Stimulated activated CD4-positive, alpha-beta T cell treated with anti-CD3 and anti-CD28 coated beads, Interleukin-4, amount 100 ng/mL, for 24 hours (primary cell): ENCODE measurements at regions not wholly inside any gene's neighbourhood (a gene's known extent, or its start where the extent isn't known, plus 50 kb on each side); places are given as distances from the start of the nearest gene placed in this dataset.

Experiments
- DNase-seq: peaks from one replicate; pipeline ENCODE4 v3.0.0-alpha.2; 2020

DNA sequence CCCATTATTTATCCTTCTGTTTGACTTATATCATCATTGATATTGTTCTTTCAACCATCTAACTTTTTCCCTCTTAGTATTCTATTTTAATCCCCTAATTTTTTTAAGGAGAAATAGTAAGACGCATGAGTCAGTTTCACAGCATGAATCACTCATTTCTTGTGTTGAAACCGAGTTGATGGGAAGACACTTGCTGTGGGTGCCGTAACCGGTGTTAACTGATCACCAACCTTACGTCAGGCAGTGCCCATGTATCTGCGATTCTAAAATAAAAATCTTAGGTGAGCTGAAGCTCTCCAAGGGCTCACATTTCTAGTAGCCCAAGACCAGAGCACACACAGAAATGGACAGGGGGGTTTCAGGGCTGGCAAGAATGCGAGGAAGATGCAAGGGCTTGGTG, 348.1 kb downstream of the GALR1 start:
- DNase-seq, result no peak

DNA sequence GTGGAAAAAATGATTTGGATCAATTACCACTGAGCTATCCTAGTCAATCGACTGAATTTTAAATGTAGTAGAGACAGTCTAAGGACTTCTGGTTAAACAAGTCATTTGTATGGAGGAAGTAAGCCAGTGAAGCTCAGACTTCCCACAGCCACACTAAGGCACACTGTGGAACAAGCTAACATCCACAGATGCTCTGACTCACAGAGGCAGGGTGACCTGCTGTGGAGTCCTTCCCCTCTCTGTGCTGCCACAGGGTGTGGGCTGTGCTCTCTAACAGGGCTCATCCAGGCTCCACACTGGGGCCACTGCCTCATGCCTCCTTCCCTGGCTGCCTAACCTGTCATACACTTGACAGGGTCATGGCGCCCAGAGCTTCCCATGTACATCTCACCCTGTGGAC, 351.0 kb downstream of the GALR1 start:
- DNase-seq, result no peak

DNA sequence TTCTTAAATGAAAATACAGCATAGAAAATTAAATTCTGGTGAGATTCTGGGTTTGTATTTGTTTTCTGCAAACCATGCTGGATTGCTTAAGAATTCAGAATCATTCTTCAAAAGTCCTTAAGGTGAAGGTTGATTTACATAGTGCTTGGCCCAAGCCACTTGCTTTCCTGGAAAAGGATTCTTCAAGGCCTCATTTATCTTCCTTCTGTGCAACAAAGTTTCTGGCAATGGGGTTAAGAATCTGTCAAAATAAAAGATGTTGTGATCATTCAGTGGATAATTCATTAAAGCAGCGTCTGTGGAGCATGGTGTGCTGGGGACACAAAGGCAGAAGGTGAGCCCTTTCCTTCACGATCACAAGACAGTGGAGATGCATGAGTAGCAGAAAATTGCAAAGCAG, 351.9 kb downstream of the GALR1 start:
- DNase-seq, result no peak

DNA sequence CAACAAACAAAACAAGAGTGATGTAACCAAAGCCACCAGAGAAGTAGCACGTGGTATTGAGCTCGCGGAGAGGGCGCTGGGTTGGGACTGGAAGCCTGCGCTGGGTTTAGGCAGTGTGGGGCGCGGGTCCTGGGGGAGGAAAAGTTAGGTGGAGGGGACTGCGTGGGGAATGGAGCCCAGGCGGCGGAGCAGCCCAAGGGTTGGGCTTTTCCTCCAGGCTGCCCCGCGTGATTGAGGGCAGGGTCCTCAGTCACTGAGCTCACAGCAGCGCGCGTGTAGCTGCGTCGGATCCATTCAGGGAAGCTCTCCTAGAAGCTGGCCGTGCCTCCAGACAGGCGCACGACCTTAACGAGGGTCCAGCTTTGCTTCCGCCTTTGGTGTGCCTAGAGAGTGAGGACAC, 357.4 kb downstream of the GALR1 start:
- DNase-seq, result no peak

DNA sequence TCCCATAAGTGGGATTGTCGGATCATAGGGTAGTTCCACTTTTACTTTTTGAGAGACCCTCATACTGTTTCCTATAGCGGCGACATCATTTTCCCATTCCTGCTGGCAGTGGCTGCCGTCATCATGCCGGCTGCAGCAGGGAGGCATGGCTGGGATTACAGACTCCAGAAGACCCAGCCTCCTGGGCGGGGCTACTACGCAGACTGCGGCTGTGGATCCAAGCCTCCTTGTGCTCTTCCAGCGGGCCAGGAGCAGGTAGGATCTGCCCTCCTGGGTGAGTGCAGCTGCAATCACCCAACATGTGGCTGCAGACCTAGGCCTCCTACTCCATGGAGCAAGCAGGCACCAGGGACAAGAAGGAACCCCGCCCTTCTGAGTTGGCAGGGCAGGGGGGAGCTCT, 359.2 kb downstream of the GALR1 start:
- DNase-seq, result no peak

DNA sequence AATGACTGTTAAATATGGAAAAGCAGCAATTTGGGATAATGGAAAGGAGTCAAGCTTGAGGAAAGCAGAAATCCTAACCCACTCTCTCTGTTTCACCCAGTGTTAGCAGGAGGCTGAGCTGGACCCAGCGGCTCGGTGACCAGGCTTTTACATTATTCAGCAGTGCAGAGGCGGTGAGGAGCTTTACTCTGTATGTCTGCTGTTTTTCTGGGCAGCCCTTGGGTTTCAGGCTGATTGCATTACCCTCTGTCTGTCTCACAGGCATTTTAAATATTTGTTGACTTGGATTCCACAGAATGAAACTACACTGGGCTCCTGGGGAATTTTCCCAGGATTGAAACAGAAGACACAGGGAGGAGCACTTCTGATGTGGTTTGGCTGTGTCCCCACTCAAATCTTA, 368.0 kb downstream of the GALR1 start:
- DNase-seq, result no peak

DNA sequence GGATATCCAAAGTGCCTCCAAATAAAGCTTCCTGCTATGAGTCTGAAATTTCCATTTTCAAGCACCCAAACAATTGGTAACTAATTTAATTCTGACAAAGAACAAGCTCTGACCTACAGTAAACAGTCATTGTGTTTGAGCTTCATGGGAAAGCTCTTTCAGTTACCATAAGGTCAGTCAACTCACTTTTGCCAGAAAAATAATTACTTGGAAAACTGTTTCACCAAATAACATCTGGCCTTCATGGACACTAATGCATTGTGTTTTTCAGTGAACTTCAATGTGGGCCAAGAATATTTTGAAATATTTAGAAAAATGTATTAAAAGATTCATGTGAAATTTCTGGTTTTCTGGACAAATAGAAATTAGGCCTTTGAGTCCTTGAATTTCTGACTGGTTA, 369.9 kb downstream of the GALR1 start:
- no peak for DNase-seq

DNA sequence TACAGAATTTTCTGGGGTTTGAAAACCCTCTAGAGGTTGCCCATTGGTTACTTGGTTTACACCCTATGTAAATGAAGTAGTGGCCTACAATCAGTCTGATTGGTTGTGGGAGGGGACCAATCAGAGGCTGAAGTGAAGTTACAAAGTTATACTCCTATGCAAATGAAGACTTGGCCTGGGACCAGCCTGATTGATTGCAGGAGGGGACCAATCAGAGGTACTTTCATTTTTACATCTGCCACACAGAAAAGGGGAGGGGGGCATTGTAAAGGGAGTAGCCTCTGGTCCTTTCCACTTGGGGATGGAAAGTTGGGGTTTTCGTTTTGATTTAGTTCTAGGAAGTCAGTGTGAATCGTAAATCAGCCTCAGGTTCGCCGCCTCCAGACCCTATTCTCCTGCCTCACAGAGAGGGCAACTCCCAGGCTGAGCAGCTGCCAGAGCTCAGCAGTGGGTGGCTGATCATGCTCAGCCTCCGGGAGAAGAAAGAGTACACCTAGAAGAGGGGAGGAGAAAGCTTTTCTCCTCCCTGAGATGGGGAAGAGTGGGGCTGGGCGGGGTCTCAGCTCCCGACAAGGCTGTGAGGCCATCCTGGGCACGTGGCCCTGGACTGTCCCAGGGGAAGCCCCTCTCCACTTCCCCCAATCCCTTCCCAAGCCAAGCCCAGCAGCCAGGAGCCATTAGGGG, 372.5 kb downstream of the GALR1 start:
- DNase-seq, result peak; percentile 11

DNA sequence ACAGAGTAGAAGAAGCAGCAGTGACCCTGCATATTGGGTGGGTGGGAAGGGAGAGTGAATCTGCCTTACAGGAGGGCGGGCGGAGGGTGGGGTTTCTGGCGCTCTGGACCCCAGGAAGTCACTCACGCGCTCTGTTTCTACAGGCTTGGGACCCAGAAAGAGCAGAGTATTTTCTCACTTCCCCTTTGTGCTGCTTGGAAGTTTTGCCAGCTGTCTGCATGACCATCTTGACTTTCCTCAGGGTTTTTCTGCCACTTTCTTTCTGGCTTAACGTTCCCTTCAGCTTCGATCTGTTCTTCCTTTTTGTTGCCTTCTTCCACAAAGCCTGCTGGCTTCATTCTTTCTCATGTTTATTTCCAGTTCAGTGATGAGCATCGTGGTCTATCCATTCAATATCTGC, 383.1 kb downstream of the GALR1 start:
- no peak for DNase-seq

DNA sequence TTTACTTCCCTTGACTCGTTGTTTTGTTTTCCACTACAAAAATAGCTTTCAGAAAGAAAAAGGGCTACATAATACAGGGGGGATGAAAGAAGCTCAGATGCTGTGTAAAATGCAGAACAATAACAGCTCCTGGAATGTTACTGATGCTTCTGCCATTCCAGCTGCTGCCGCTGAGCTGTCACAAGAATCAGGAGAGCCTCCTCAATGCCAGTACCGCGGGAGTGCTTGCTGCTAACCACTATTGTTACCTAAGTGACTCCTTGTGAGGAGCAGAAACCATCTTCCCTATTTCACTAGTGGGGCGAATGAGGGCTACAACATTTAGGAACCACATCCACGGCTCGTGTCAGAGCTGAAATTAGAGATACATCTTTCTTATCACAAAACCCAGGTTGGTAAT, 384.8 kb downstream of the GALR1 start:
- DNase-seq, result no peak

DNA sequence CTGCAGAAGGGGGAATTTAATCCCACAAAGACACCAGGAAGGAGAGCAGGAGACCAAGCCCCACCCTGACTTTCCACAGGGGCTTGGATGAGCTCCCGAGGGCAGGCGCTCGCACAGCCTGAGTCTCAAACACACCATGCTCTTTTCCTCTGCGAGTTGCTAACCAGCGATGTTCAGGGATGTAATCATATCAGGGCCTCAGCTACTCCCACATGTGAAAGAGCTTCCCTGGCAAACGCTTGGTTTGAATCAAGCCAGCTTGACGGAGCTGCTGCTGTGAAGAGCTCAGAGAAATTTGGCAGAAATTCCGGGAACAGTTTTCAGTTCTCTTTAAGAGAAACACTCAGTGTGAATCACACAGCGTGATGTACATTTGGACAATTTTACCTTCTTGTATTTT, 385.8 kb downstream of the GALR1 start:
- no peak for DNase-seq

DNA sequence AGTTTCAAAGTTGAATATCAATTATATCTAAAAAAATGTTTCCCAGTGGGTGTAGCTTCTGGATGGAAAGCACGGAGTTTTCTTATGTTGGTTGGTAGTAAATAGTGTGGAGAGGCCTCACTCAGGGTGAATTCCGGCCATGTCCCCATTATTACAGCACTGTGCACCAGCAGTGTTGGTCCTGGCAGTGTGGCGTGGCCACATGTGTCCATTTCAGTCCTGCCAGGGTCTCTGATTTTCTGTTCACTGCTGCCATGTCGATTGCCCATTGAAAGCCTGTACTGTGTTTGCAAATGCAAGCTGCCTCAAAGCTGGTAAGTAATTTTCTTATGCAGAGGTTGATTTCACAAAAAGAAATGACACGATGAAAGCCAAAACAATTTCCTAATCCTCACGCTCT, 386.2 kb downstream of the GALR1 start:
- no peak for DNase-seq

DNA sequence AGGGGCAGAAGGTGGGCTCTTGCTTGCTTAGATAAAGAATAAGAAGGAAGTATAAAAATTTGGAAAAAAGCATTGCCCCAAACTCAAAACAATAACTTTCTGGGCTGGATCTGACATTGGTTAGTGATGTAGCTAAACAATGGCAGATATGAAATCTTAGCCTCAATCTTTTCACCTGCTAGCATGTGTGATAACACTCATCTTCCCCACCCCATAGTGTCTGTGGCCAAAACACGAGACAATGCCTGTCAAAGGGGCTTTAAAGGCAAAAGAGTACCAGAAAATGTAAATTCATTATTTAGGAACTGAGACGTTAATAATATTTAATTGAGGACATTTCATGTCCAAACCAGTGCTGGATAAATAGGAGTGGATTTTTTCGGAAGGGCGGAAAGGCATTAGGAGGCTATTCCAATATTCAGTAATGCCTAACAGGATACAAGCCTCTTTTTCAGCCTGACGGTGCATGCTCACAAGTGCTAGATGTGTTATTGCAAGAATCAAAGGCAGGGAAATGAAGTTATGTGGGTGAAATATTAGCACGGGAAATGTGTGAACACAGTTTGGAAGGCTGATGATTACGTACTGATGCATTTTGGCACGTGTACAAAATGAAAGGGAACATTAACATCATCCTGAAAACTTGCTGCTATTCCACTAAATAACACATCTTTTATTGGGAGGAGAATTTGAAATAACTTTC, 395.7 kb downstream of the GALR1 start:
- DNase-seq, result no peak

DNA sequence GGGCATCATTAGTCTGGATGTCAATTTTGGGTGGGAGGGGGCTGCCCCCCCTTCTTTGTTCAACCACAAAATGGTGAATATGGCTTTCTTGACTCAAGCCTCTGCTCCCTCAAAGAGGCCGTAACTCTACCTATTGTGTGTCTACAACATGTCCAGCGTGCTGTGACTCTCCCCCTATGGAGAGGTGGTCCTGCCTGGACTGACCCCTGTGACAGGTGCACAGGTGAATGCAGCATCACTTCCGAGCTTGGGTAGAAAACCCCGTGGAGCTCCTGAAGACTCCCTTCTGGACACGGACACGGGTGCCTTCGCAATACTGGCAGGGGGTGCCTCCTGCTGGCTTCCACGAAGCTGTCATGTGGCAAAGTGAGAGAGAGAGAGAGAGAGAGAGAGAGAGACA, 397.8 kb downstream of the GALR1 start:
- no peak for DNase-seq

DNA sequence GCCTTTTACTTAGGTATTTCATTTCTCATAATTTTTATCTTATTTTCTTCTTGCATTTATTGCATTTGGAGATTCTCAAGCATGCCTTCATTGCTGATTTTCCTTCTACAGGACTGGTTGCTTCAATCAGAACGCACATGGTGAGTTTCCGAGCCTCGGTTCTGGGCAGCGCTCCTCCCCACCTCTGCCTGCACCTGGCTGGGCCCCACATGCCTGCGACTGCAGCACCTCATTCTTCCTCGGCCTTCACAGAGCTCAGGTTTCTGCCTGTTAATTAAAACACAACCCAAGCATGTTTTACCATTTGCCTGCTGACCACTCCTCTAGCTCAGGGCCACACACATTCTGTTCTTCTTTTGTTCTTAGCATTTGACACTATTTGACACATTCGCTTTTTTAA, 398.8 kb downstream of the GALR1 start:
- DNase-seq, result no peak

DNA sequence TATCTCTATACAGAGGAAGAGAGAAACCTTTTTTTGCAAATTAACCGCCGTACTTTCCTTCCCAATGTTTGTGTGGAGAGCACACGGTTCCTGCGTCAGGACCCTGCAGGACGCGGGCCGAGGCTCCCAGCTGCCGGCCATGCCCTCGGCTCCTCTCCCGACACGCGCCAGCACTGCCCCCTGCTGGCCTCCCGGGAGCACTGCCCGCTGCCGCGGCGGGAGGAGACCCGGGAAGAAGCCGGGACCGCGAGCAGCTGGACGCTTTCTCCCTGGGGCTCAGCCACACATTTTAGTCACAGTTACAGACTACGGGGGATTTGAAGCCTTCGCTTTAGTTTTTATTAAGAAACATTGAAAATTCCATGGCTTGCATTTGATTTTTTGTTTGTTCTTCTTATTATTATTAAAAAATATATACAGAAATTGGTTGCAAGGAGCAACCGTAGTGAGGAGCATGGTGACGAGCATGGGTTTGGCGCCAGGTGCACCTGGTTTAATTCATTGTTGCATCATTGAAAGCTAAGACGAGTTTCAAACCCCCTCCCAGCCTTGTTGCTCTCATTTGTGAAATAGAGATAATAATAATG, 401.2 kb downstream of the GALR1 start:
- DNase-seq, result peak; percentile 56

DNA sequence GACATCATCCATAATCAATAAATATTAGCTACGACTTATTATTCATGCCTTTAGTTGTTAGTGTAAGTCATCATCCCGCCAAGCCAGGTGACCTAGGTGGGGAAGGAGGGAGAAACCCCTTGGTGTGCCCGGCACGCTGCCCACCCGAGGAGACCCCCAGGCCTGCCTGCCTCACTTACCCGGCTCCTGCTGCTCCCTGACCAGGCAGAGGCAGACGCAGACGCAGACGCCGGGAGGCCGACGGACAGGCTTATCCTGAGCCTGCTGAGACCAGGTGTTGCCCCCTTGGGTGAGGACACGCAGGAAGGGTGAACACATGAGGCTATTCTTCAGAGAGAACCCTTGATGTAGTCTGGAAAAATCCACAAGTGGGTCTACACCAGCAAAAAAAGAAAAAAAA, 401.8 kb downstream of the GALR1 start:
- DNase-seq, result no peak

DNA sequence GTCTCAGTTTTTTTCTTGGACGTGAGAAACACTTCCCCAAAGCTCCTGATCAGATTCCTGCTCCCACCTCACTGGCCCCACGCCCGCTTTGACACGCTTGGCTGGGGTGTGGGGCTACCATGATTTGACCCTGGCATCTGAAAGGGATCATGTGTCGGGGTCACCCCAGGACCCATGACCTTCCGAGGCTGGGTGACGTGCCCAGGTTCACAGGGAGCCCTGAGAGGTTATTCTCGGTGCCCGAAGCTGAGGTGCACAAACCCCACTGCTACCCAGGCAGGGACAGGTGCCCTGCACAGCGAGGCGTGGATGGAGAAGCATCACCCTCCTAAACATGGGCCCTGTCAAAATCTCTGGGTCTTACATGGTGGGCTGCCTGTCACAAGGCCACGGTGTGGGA, 404.1 kb downstream of the GALR1 start:
- DNase-seq, result no peak

DNA sequence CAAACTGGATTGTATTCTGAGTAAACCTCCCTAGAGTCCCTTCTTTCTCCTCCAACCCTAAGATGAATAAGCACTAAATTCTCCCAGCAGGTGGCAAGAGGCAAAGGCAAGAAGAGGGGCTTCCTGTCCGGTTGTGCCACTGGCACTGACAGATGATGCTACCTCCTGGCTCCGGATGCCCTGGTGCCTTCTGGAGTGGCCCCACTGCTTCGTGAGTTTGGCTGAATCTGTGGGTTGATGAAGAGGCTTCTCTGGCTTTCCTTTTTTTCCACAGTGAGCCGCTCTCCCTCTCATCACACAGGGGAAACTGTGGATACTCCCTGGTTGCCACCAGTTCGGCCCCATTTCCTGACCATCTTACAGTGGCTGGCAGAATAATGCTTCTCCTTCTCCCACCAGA, 404.7 kb downstream of the GALR1 start:
- DNase-seq, result no peak

DNA sequence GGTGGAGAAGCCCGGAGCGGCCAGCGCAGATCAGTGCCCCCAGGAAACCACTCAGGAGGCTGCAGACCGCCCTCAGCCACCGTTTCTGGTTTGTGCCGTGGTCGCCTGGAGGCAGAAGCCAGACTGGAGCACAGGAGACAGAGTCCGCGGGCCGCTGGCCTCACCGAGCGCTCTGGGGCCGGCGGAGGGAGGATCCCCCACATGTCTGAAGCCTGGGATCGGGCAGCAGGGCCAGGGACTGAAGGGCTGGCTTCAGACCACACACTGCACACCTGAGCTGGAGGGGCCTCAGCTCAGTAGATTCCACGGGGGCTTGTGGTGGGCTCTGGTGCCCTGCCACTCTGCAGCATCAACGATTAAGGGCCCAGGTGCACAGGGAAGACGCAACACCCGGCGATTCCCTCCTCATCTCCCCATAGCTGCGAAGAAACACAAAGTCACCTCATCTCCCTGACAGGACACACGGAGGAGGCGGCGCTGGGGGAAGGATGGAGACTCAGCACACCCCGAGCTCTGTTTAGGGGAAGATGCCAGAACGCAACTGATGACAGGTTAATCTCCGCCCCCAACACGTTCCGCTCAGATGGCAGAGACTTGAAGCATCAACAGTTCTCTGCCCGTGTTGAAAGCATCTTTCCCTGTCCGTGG, 408.1 kb downstream of the GALR1 start:
- no peak for DNase-seq

DNA sequence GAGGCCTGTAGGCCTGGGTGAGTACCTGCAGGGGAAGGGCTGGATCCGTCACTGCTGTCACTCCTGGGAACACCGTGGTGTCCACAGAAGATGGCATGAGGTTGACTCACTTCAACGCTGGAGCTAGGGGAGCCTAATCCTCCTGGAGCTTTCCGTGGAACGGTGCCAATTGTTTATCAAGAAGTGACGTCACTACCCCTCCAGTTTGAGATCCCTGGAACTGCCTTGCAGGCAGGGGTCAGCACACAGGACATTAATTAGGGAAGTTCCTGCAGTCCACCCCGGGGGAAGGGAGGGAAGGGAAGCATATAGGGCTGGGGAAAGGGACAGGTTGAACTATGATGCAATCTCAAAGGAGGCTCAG, 408.6 kb downstream of the GALR1 start:
- no peak for DNase-seq

DNA sequence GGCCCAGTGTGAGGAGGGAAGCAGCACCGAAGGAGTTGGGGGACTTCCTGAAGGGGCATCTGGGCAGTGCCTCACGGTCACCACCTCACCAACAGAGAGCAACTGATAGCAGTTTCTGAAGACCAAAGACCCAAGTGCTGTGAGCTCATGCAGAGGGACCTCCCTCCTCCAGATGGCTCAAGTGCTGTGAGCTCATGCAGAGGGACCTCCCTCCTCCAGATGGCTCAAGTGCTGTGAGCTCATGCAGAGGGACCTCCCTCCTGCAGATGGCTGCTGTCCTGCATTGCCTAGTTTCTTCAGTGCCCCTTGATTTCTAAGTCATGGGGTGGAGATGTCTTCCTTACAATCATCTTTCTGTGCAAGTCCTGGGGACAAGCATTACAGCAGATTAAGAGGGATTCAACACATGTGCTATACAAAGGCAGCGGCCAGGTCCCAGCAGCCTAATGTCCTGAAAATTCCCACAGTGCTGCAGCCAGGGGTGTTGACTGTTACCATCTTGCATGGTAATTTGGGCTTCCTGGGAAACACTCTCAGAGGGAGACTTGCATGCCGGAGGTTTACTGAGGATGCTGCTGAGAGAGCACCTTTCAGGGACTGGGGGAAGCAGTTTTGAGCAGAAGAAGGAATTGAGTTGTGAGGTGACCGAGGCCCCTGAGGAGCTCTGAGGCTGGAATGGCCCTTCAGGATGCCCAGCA, 409.3 kb downstream of the GALR1 start:
- no peak for DNase-seq

DNA sequence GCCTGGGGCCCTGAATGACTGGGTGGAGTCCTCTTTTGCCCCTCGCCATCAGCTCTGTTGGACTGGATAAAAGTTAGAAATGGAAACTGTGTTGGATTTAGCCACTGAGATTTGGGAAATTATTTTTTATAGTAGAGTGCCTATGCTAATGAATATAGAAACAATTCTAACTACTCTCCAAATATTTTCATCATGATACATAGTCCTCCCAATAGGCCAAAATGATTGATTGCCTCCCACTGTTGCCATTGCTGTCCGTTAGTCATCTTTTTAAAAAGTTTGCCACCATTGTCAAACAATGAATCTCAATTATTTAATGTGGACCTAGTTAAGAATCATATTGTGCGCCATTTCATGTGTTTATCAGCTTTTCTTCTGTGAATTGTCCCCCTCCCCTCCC, 417.0 kb downstream of the GALR1 start:
- no peak for DNase-seq

DNA sequence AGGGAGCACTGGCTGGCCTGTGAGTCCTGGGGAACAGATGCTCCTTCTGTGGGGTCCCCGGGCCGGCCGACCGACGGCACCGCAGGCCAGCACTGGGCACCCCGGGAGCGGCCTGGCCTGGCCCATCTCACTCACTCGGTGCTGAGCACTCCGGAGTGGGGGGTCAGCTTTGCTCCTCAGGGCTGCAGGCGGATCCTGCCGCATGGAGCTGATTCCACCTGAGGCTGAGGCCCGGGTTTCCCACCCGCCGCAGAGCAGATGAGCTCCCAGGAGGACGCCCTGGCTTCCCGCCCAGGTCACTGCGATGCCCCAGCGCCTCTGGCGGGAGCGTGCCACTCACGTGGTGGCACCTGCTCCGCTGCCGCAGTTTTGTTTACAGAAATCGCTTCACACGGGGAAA, 418.6 kb downstream of the GALR1 start:
- DNase-seq, result no peak
